ENCODE measurements at regions not wholly inside any gene's neighbourhood (a gene's known extent, or its start where the extent isn't known, plus 50 kb on each side); places are given as distances from the start of the nearest gene placed in this dataset.

- TF ChIP-seq EZH2phosphoT487 (IDR thresholded peaks at IDR 0.05; ENCODE audit: borderline replicate concordance, low read length) (no peak), CTCF (IDR thresholded peaks at IDR 0.05; ENCODE audit: low read depth, low read length, poor library complexity, severe bottlenecking) (no peak)
- Histone ChIP-seq H3K4me1 (ENCODE audit: control insufficient read depth, low read length) (no peaks in the 10 kb centered on the region), H3K79me2 (ENCODE audit: control insufficient read depth, low read length) (no peaks in the 10 kb centered on the region), H4K20me1 (ENCODE audit: control insufficient read depth, insufficient read depth, low read depth, low read length) (no peaks in the 10 kb centered on the region), H3K27ac (ENCODE audit: low read depth, low read length) (no peak overlapping the region), H3K9me2 (replicated peaks; ENCODE audit: control insufficient read depth, low read length) (no peaks in the 10 kb centered on the region), H3K4me2 (ENCODE audit: low read length) (no peak overlapping the region), H3K4me3 (ENCODE audit: low read length) (no peak overlapping the region), H3F3A (ENCODE audit: control insufficient read depth, insufficient read depth) (no peaks in the 10 kb centered on the region), H3K27me3 (ENCODE audit: control insufficient read depth, low read length) (no peaks in the 10 kb centered on the region), H3K9me3 (ENCODE audit: control insufficient read depth, insufficient read depth, low read length) (no peaks in the 10 kb centered on the region), H3K36me3 (ENCODE audit: control insufficient read depth, low read length) (no peaks in the 10 kb centered on the region)
Measured at GRCh38 chr2:100754951-100755350, 65.0 kb upstream of the NPAS2 start.

- Histone ChIP-seq H3K36me3 (ENCODE audit: control insufficient read depth, low read length) (no peaks in the 10 kb centered on the region), H4K20me1 (ENCODE audit: control insufficient read depth, insufficient read depth, low read depth, low read length) (no peaks in the 10 kb centered on the region), H3K9me2 (replicated peaks; ENCODE audit: control insufficient read depth, low read length) (no peaks in the 10 kb centered on the region), H3F3A (ENCODE audit: control insufficient read depth, insufficient read depth) (no peaks in the 10 kb centered on the region), H3K9me3 (ENCODE audit: control insufficient read depth, insufficient read depth, low read length) (no peaks in the 10 kb centered on the region), H3K4me3 (ENCODE audit: low read length) (no peak overlapping the region), H3K4me2 (ENCODE audit: low read length) (no peak overlapping the region), H3K4me1 (ENCODE audit: control insufficient read depth, low read length) (no peaks in the 10 kb centered on the region), H3K27ac (ENCODE audit: low read depth, low read length) (no peak overlapping the region), H3K79me2 (ENCODE audit: control insufficient read depth, low read length) (no peaks in the 10 kb centered on the region), H3K27me3 (ENCODE audit: control insufficient read depth, low read length) (no peaks in the 10 kb centered on the region)
- TF ChIP-seq EZH2phosphoT487 (IDR thresholded peaks at IDR 0.05; ENCODE audit: borderline replicate concordance, low read length) (no peak), CTCF (IDR thresholded peaks at IDR 0.05; ENCODE audit: low read depth, low read length, poor library complexity, severe bottlenecking) (no peak)
Measured at GRCh38 chr2:100755441-100755840, 64.5 kb upstream of the NPAS2 start.

GRCh38 chr2:100756704-100757103 lies 63.2 kb upstream of the NPAS2 start:
- no peak overlapping the region for H3K4me2 ChIP-seq (ENCODE audit: low read length)
- H3K27me3 ChIP-seq (ENCODE audit: control insufficient read depth, low read length) = no peaks in the 10 kb centered on the region
- no peak overlapping the region for H3K27ac ChIP-seq (ENCODE audit: low read depth, low read length)
- no peak overlapping the region for H3K4me3 ChIP-seq (ENCODE audit: low read length)
- no peaks in the 10 kb centered on the region for H3K79me2 ChIP-seq (ENCODE audit: control insufficient read depth, low read length)
- no peaks in the 10 kb centered on the region for H3K9me2 ChIP-seq (replicated peaks; ENCODE audit: control insufficient read depth, low read length)
- no peaks in the 10 kb centered on the region for H3K36me3 ChIP-seq (ENCODE audit: control insufficient read depth, low read length)
- no peaks in the 10 kb centered on the region for H3F3A ChIP-seq (ENCODE audit: control insufficient read depth, insufficient read depth)
- no peaks in the 10 kb centered on the region for H4K20me1 ChIP-seq (ENCODE audit: control insufficient read depth, insufficient read depth, low read depth, low read length)
- no peaks in the 10 kb centered on the region for H3K9me3 ChIP-seq (ENCODE audit: control insufficient read depth, insufficient read depth, low read length)
- no peak for TF ChIP-seq EZH2phosphoT487 (IDR thresholded peaks at IDR 0.05; ENCODE audit: borderline replicate concordance, low read length)
- no peak for TF ChIP-seq CTCF (IDR thresholded peaks at IDR 0.05; ENCODE audit: low read depth, low read length, poor library complexity, severe bottlenecking)
- no peaks in the 10 kb centered on the region for H3K4me1 ChIP-seq (ENCODE audit: control insufficient read depth, low read length)
